Suppressor macrophage treated with lipopolysaccharide for 4 hours (primary cell): ENCODE measurements at regions not wholly inside any gene's neighbourhood (a gene's known extent, or its start where the extent isn't known, plus 50 kb on each side); places are given as distances from the start of the nearest gene placed in this dataset.

ENCODE experiments used
- DNase-seq: peaks from one replicate; pipeline ENCODE4 v3.0.0-alpha.2; 2020

DNA sequence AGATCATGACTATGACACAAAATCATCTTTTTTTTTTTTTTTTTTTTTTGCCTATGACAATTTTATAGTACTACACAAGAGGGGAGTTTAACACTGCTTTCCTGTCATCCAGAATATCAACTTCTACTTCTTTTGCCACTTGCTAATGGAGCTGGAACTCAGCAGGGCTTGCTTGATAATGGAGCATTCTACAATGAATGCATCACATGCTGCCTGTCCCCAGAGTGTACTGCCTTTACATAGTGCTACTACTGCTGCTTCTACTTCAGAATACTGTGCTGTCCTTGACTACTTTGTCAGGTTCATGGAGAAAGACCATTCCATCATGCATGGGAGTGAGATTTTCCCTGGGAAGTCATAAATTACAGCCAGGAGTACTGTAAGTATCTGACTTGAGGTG is 338.6 kb upstream of the SEMA3A start:
- DNase-seq: no peak

DNA sequence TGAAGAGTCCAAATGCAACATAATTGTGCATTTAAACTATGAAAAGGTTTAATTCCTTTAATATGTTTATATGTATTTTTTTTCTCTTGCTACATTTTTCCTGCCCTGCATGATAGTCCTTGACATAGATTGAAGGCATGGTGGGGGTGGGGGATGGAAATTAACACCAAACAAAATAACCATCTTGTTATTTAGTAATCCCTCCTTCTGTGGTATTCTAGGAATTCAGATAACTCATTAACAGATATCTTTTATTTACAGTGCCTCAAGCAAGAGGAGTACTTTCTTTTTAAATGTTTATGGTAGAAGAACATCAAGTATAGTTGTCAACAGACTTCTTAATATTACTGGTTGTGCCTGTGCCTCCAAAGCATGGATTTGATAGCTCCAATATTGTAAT is 337.6 kb upstream of the SEMA3A start:
- DNase-seq: no peak

DNA sequence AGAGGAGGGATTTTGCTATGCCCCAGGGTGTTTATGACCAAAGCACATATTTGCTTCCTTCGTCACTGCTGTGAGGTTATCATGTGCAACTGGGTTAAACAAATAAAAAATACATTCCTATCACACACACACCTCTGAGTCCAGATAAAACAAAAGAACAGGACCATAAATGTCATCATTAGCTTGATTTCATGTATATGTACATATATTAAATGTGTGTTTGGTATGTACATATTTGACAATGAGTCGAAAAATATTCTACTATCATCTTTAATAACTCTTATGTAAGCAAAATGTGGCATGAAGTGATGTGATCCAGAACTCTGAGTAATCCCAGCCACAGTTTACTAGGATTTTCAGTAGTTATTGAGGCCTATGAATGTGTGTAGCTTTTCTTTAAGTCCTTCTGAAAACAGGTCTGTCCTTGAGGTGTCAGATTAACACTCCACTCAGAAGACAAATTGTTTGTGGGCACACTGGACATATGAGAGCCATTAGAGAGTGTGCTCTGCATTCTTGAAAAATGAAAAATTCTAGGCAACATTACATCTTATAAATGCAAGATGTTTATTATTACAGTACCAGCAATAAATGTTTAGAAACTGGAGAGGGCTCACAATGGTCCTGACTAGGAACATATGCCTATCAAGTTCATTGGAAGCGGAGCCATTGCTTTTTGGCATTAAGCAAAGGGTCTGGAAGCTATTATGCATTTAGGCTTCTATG is 335.1 kb upstream of the SEMA3A start:
- no peak for DNase-seq

DNA sequence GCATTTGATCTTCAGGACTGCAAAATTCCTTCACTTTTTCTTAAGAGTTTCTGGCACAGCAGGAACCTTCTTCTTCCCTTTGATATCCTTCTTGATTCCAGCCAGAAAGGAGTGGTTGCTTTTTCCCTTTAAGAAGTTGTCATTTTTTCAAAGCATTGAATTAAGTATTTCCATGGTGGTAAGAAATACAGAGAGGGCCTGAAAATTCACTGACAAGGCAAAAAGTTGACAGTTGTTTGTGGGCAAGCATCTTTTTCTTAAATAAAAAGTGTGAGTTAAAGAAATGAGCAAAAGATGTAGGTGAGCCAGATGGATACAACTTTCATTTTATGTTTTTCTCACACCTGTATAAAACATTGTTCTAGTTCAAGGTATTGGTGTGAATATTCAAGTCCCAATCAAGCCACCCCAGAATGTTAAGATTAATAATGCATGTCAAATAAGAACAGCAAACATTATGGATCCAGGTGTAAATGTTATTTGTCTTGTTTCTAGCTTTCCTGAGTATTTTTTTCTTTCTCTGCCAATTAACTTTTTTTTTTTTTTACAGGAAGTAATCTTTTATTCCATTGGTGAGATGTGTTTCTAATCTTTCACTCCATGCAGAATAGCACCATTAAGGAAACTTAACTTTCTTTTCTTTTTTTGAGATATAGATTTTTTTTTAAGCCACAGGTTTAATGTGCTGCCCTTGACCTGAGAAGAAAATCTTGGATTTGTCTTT is 334.3 kb upstream of the SEMA3A start:
- no peak for DNase-seq

DNA sequence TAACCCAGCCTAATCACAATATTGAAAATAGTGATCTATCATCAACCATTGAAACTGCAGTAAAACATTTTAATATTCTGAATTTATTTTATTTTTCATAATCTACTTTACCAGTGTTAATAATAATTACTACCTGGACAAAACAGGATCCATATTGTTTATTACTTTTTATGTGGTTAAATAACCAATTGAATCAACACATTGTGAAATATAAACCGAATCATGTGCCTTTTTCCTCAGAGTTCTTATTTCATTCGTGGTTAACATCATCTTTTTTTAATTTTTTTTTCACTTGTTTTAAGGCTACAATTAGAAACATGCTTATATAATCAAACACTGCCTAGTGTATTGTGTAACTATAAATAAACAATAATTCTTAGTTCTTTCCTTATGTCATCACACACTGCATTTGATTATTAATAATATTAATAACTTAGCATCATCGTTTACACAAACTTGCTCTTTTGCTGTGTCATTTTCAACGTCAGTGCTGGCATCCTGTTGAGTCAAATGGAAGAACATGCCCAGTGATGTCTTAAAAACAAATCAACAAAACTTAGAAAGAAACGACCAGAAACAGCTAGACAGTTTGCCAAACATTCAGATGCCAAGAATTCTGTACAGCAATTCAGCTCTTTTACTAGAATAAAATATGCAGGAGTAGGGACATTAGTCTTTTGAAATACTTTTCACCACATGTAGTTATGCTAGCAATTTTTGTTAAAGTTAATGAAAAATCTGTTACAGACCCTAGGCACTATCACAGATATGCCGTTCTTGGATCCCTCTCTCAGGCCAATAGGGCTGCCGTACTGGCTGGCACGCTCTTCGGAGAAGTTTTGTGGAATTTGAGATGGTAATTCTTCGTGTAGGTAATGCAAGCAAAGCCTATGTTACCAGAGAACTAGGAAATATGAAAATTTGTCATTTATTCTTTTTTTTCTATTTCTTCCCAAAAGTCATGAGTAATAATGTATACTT is 330.4 kb upstream of the SEMA3A start:
- no peak for DNase-seq

DNA sequence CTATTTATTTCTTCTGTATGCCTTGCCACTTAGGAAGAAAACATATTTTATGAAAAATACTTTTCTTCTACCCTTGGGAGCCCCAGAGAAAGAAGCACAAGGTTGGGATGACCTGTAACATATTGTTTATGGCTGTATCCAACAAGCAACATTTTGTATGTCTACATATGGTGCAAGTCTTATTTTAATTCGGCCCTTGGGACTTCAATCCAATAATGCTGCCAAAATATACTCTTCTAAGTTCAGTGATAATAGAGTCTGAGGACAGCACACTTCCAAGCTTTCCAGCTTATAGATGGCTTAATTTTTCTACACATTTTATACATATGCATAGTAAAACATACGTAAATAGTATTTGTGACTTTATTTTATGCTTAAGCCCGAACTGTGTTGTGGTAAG is 318.5 kb upstream of the SEMA3A start:
- DNase-seq: no peak

DNA sequence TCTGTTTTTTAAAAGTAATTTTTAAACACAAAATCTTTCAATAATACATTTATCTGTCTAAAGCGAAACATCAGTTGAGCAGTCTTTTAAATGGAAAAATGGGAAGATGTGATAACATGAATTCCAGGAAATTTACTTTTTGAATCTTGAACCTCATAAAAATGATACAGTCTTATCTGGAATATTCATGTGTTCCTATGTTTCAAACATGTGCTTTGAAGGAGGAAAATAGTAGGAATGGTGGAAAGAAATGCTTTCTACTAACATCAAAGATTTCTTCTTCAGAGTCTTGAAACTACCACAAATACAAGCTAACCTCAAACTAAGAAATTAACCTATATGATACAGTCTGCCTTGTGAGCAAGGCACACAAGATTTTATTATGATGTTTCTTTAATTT is 317.5 kb upstream of the SEMA3A start:
- no peak for DNase-seq

DNA sequence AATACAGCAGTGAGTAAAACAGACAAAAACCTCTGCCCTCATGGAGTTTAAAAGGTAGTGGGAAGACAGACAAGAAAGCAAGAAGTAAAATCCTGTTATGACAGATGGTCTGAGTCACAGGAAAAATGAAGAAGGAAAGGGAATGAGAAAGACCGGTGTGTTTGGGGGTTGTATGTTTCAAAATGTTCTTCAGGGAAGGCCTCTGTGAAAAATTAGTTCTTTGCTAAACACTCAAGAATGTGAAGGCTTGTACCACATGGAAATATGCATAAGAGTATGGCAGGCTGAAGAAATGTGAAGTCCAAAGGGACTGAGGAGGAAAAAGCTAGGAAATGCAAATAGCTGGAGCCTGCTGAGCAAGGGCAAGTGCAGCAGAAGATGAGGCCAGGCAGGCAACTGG is 315.9 kb upstream of the SEMA3A start:
- DNase-seq: no peak

DNA sequence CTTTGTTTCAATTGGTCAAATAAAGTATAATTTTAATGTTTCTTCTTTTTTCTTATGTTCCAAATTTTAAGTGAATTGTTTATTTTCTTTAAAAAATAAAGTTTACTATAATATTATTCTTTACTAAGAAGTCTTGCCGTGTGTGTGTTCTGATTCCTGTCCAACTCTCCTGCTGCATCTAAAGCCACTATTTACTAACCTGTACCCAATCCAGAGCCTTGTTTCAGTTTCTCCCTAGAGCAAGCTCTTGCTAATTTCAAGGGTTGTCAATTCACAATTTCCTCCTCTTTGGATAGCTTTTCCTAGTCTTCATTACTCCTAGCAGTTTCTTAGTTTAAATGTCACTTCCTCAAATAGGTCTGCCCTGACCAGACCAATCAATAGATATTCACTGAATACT is 314.9 kb upstream of the SEMA3A start:
- no peak for DNase-seq

DNA sequence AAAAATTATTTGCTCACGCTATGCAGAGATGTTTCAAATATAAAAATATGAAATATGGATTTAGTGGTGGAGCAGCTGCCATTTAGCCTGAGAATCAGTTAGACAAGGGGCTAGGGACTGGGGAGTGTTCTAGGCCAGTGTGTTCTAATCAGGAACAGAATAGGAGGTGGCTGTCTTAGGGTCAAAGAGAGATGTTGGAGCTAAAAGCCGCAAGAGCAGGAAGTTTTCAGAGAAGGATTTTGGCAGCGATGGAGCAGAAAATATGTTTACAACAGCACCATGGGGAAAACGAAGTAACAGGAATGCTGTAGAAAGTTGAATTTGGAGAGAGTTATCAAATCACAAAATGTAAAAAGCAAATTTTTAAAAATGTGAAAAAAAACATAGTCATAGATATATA is 314.0 kb upstream of the SEMA3A start:
- DNase-seq: no peak

DNA sequence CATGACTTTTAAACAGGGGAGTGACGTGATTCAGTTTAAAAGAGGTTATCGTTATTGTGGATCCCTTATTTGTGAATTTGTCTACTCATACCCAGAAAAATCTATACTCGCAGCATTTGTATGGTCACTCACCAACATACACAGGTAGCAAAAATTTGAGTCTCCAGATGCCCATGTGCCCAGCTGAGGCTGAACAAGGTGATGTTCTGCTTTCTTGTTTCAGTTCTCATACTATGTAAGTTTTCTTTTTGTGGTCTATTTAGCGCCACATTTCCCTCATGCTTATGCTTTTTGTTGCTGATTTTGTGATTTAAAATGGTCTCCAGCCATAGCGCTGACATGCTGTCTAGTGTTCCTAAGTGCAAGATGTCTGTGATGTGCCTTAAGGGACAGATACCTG is 312.9 kb upstream of the SEMA3A start:
- DNase-seq: no peak

DNA sequence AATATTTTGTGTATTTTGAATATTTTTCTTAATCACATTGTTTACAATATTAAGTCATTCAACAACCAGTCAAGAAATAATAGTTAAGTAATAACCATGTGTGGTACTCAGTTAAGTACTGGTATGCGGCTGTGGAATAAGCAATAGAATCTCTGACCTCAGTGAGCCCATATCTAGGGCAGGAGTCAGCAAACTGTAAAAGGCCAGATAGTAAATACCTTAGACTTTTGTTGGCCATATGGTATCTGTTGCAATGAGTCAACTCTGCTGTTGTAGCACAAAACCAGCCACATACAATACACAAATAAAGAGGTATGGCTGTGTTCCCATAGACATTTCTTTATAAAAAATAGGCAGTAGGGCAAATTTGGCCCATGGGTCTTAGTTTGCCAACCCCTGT is 311.6 kb upstream of the SEMA3A start:
- no peak for DNase-seq

DNA sequence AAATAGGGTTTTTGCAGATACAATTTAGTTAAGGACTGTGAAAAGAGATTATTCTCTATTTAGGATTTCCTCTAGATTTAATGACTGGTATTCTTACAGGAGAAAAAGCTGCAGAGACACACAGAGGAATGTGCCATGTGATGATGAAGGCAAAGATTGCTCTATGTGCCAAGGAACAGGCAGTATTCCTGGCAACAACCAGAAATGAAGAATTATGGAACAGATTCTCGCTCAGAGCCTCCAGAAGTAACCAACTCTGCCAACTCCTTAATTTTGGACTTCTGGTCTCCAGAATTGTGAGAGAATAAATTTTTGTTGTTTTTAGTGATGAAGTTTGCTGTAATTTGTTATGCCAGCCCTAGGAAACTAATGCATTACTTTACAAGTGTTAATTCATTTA is 307.6 kb upstream of the SEMA3A start:
- DNase-seq: no peak

DNA sequence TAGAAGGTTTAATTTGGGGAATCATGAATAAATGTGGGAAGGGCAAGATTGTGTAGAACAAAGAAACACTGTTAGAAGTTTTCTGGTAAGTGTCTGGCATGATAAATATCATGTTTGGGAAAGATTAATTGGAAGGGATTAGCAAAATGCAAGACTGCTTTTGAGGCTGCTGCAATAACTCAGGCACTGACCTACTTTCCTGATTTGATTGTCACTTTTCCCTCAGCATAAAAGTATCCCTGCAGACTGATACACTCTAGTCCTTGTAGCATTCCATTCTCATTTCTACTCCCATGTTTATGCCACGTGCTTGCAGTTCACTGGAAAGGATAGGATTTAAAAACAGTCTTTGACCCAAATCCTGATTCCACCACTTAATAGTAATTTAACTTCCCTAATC is 303.3 kb upstream of the SEMA3A start:
- no peak for DNase-seq

DNA sequence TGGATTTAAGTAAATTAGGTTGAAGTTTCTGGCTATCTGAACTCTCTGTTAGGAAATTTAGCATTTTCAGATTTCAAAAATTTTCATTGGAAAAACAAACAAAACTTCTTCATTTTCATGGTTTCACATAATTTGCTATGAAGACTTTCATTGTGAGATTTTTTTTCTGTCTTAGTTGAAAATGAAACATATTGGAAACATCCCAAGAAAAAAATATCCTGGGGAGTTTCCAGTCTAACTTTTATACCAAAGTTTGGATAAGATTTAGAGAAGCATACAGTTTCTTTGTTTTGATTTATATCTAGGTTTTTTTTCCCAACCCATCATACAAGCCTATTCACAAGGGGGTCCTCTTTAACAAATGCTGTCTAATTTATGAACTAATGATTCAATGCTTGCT is 300.5 kb upstream of the SEMA3A start:
- DNase-seq: no peak

DNA sequence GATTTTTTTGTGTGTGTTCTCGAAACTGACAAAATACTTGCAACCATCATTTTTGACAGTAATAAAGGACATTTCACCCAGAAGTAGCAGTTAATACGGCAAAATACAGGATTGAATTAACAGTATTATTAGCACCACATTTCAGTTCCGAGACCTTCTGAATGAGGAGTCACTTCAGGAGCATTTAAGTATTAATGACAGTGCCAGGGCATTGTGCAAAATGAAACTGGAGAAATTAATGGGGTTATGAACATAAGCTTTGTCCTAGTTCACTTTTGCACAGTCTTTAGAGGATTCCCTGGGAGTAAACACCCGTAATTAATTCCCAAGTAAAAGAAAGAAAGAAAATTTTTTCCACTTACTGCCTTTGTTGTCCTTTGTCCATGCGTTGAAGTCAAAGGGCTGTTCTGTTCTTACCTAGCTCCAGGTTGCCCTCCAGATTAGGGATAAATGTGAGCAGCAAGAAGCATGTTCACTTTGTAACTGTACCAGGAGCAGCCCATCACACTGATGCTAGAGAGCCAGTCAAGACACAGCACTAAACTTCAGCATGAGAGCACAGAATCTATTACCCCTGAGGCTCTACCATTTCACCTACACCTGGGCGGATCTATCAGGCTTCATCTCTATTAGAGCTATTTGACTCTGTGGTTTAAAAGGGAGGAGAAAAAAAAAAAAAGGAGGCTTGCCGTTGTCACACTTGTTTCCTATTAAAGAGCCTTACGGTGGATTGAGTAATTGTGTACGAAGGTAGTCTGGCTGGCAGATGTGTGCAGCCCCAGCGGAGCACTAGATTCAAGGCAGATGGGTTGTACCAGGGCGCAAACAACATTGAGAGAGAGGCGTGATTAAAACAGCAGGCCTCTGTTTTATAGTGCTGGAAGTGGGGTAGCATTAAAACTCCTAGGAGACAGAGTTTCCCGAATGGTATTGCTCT is 297.8 kb upstream of the SEMA3A start:
- no peak for DNase-seq

DNA sequence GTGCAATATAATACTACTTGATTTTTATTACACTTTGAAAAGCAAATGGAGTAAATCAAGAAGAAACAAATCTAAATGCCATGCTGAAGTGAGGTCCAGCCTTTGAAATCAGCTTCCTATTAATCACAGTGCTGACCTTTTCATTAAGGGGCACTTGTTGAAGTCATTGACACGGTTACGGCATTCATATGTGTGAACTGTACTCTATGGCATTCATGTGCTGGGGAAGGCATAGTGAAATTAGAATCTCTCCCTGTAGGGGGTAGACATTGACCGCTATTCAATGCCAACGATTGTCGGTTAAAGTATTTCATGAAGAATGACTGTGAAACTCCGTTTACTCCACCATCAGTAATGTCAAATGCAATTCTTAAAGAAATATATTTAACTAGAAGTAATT is 296.1 kb upstream of the SEMA3A start:
- no peak for DNase-seq

DNA sequence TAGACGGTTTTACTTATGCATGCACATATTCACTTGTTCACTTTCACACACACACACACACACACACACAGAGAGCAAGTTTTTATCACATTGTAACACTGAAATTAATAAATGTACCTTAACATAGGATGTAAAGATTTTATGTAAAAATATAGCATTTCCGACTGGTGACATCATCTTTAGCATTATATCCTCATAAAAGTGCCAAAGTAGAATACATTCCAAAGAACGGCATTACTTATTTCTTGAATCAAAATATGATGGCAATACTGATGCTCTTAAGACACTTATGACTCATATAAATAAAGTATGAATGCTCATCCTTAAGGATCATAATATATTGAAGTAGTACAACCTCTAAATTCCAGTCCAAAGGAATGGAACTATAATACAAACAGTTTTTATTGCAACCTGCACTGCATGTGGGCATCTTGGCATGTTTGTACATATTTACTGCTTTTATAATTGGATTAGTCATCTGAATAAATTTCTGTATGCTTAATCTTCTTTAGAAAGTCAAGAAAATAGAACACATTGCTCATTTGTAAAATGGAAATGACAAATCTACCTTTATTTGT is 290.0 kb upstream of the SEMA3A start:
- no peak for DNase-seq

DNA sequence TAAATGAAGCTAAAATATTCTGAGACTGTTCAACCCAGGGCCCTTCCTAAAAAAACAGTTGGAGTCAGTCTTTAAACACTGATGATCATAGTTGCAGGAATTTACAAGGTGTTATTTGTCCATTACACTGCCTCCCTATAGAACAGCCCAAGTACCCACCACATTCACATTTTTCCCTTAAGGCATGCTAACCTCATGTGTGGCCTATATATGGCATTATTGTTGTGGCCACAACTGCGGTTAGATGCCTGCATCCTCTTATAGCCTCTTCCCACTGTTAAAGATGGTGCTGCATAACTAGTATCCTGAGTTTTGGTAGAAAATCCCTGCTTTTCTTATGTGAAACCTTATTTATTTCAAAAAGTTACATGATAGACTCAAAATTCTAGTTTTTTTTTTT is 287.9 kb upstream of the SEMA3A start:
- no peak for DNase-seq

DNA sequence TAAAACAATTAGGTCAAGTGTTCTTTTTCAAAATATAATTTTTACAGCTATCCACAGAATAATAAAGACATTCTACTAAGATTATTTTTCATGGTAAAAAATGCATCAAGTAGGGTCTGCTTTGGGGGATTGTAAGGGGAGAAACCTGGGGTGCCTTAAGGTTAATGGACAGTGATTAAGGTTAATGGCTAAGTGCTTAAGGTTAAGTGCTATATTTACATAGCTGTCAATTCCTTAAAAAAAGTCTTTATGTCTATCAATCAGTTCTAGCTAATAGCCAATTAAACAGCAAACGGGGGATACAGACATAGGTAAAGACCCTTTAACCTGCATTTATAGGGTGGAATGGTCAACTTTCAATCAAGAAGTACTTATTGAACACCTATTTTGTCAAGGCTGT is 284.5 kb upstream of the SEMA3A start:
- DNase-seq: no peak

DNA sequence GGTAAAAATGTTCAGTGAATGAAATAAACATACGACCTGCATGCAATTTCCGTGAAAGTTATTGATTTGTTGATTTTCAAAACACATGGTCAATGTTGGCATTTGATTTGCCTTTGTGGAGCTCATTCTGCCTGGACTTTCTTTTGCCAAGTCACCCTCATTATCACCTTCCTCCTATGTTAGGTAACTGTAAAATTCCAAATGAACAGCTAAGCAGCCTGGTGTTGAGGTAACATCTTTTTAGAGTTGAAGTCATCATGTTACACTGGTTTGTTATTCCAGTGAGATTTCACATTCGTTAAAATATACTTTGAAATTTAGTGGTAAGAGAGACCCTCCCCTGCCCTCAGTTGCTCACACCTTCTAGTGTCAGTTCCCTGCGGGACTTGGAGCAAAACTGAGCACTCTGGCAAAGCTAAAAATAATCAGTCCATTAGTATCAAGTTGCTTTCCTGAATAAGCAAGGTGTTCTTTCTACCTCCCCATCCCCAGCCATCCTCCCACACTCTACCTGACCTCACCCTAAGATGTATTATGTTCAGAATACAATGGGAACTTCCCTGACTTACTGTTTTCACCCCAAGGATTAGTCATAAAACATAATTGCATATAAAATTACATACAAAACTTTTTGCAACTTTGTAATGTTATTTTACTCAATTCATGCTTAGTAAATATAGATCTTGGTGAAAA is 283.3 kb upstream of the SEMA3A start:
- no peak for DNase-seq

DNA sequence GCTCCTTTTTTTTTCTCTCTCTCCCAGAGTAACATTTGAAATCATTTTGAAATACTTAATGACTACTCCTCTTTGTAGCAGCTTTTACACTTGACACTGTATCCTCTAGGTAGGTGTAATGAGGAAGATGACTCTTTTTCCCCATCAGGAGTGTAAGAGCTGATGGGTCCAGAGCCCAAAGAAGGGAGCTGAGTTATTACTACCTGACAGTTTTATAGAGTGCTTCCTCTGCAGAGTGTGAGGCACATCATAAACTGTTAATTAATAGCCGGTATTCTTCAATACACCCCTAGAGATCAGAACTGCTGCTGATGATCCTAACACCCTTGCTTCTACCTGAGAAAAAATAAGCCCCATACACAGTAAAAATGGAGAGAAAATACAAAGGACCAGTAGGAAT is 279.8 kb upstream of the SEMA3A start:
- no peak for DNase-seq
